ENCODE measurements at regions not wholly inside any gene's neighbourhood (a gene's known extent, or its start where the extent isn't known, plus 50 kb on each side); places are given as distances from the start of the nearest gene placed in this dataset.

GRCh38 chr2:133812826-133813617 is 244.8 kb upstream of the NCKAP5 start:
- DNase-seq (ENCODE audit: low read depth), result peak; percentile 16

DNA sequence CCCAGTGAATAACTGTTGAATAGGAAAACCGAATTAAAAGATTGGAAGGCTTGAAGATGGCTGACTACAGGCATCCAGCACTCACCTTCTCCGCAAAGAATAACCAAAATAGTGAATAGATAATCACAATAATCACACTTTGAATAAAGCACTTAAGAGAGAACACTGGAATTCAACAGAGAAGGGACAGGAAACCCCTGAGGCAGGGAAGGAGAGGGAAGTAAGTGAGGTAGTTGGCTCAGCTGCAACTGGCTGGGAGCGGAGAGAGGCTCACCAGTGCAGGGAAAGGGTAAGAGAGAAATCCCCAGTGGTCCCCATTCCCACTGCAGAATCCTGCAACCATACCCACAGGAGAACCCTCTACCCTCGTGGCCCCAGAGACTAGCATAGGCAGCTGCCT is 246.6 kb upstream of the NCKAP5 start:
- DNase-seq (ENCODE audit: low read depth), result no peak

- no peak for DNase-seq (ENCODE audit: low read depth)
Observed at GRCh38 chr2:133816037-133816436, 247.8 kb upstream of the NCKAP5 start.

- peak; percentile 80 for DNase-seq (ENCODE audit: low read depth)
Observed at GRCh38 chr2:133817680-133818566, 249.7 kb upstream of the NCKAP5 start.

DNA sequence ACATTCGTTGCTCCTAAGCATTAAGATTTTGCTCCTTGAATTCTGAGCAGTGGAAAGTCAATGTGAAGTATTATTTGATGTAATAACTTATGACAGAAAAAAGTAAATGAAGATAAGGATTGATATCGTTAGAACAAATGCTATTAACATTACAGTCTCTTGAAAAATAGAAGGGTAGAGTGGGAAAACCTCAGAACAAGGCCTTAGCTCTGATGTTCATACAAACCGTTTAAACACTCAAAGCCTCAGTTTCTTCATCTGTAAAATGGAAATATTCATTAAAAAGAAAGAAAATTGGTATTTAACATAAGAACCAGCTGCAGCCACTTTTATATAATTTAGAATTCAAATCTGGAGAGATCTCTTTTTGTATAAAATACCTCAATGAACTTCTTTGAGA is 250.4 kb upstream of the NCKAP5 start:
- no peak for DNase-seq (ENCODE audit: low read depth)

- no peak for DNase-seq (ENCODE audit: low read depth)
Observed at GRCh38 chr2:133819906-133820305, 251.6 kb upstream of the NCKAP5 start.

GRCh38 chr2:133821107-133821760 is 253.0 kb upstream of the NCKAP5 start:
- peak; percentile 57 for DNase-seq (ENCODE audit: low read depth)

DNA sequence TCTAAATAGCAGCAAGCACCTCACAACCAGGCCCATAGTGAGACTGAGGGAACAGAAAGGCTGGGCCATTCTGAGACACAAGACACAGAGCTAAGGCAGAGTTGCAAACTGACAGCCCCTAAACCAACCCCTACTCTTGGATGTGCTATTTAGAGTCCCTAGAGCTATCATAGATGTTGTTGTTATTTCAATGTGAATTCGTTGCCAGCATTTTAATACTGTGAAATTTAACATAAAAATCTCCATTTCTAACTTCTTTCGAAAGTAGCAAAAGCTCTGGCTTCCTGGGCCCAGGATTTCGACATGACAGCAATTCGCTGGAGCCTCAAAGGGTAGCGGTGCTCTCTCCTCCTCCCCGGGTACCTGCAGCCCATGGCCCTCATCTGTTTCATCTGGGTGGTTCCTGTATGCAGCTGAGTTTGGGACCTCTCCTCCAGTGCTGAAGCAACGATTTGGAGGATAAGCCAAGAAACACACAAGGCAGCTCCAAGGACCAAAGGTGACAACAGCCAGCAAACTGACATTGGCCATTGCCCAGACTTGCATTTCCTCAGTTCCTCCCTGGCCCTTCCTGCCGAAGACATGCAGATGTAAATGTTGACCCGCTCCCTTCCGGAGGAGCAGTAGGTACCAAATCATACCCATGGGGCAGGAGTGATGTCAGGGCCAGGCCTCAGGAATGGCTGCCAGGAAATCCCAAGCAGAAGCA is 254.4 kb upstream of the NCKAP5 start:
- no peak for DNase-seq (ENCODE audit: low read depth)

DNA sequence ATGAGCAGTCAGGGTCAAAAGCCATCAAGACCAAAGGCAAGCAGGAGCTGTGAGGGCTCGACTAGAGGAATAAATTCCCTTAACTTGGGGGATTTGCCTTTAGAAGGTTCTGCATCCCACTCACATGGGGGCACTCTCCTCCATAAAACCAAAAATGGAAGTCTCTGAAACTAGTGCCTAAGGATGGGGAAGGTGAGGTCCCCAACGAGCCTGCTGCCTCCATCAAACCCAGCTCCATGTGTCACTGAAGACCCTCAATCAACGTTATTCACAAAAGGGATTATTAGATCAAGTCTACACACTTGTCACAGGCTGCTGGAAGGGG is 254.9 kb upstream of the NCKAP5 start:
- no peak for DNase-seq (ENCODE audit: low read depth)

- no peak for DNase-seq (ENCODE audit: low read depth)
Observed at GRCh38 chr2:133824869-133825268, 256.6 kb upstream of the NCKAP5 start.

GRCh38 chr2:133825778-133826177 is 257.5 kb upstream of the NCKAP5 start:
- no peak for DNase-seq (ENCODE audit: low read depth)

GRCh38 chr2:133828913-133829312 is 260.6 kb upstream of the NCKAP5 start:
- DNase-seq (ENCODE audit: low read depth), result no peak

DNA sequence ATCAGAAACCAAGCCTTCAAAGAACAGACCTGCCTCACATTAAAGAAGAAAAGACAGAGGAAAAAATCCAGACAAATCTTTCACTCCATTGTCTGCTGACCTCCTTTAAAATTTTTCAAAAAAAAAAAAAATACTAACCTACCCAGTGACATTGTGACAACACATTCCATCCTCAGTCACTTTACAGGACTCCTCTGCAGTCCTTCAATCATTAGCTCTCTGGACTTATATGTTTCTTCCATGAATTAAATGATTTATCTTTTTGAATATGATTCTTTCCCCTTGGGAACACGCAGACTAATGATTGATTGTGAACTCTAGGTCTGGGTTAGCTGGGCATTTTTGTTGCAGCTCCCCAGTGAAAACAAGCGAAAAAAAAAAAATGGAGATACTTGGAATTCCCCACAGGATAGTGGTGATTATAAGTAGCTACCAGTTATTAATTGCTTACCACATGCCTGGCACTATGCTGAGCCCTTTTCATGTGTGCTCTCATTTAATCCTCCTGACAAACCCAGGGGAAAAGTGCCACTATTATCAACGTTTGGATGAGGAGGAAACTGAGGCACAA is 261.3 kb upstream of the NCKAP5 start:
- DNase-seq (ENCODE audit: low read depth), result no peak

- DNase-seq (ENCODE audit: low read depth), result no peak
Observed at GRCh38 chr2:133833746-133834145, 265.5 kb upstream of the NCKAP5 start.

GRCh38 chr2:133835821-133836619 is 267.8 kb upstream of the NCKAP5 start:
- no peak for DNase-seq (ENCODE audit: low read depth)

DNA sequence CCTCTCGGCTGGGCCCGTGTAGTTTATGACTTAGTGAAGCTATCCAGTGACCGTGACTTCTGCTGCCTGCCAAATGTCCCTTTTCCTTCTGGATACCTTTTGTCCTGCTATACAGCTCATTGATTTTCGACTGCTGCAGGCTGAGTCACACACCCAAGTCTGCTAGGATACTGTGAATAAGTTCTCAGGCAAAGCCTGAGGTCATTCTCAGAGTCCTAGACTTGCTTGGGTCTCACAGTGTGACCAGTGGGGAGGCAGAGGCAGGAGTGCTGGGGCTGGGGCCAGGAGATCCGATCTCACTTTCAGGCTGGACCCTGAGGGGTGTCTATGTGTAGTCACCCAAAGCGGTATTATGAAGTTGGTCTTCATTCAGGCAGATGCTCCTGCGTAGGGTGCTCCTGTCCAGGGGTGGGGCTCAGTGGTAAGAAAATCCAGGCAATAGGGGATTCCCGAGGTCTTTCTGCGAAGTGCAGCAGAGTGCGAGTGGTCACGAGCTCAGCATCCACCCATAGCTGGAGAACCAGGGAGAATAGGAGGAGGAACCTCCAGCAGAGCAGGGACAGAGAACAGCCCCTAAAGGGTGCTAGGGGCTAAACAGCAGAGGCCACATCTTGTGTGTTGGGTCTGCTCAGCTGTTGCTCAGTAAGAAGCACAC is 268.6 kb upstream of the NCKAP5 start:
- peak; percentile 17 for DNase-seq (ENCODE audit: low read depth)

DNA sequence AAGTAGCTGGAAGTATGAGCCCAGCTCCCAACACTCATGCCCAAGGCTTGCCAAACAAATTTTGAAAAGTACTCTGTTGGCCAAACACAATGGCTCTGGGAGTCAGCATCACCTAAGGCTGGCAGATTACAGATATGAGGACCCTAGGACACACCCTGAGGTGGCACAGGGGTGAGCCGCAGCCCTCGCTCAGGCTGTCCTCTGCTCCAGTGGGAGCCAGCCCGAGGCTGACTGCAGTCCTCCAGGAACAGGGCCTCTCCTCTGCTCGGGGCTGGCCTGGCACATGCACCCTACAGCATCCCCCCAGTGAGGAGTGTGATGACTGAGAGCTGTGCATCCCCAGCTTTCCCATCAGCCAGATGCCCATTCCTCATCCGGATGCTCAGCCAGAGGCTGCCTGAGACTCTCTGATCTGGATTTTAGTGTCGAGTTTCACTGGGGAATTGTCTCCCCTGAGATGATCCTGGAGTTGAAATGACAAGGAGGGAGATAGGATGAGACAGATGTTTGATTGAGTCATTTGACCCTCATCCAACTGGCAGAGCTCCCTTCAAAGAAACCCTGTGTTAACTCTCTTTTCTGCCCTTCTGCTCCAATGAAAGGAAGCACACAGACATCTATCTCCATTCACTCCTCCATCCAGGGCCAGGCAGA is 269.3 kb upstream of the NCKAP5 start:
- peak; percentile 21 for DNase-seq (ENCODE audit: low read depth)

DNA sequence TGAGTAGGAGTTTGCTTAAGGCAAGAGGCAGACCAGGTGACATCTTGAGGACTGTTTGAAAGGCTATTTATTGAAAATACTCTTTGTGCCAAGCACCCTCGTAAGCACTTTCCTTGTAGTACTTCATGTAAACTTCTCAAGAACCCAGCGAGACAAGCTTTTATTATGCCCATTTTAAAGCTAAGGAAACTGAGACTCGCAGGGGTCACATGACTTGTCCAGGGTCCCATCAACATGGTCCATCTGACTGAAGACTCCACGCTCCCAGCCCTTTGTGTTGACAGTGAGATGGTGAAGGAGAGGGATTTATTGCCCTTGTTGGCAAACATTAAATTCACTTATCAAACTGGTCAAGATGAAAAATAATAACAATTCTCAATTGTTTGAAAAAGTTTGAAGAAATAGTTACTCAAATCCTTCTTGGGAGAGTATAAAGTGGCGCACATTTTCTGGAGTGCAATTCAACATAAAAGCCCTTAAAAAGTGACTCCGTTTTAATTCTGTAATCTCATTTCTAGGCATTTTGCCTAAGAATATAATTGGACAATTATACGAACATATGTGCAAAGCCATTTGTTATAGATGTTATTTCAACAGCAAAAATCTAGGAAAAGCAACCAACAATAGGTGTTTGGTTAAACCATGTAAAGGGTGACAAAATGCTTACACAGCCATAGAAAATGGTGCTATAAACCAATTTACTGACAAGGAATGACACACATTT is 270.5 kb upstream of the NCKAP5 start:
- no peak for DNase-seq (ENCODE audit: low read depth)

DNA sequence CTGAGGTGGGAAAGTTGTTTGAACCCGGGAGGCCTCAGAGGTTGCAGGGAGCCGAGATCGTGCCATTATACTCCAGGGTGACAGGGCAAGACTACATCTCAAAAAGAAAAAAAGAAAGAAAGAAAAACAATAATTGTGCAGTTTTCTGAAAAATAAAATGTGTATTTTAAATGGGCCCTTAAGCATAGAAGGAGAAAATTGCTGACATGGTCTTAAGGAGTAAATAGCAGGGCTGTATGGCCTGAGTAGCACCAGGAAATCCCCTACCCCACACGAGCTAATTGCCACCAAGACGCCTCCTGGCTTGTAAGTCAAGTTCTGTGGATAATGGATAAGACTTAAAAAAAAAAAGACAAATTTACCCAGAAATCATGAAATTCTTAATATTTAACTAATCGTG is 271.4 kb upstream of the NCKAP5 start:
- no peak for DNase-seq (ENCODE audit: low read depth)

Data from stromal cell of bone marrow (primary cell).